Astrocyte (in vitro differentiated cells and primary cell): ENCODE measurements at regions not wholly inside any gene's neighbourhood (a gene's known extent, or its start where the extent isn't known, plus 50 kb on each side); places are given as distances from the start of the nearest gene placed in this dataset.

ENCODE experiments used
- DNase-seq: peaks from one replicate; pipeline ENCODE4 v3.0.0-alpha.2; 2010; ENCODE audit warnings: low read depth
- FAIRE-seq: peaks from 2 replicates; lab custom pipeline; 2011; peaks lifted over from hg19 to GRCh38; lab: Jason Lieb, UNC
- H2AFZ ChIP-seq: 2 replicates; pipeline ENCODE4 v1.6.0; 2012; ENCODE audit warnings: low read depth, low read length, inconsistent platforms
- H3K27ac ChIP-seq: 2 replicates; pipeline ENCODE4 v1.5.1; 2011; ENCODE audit warnings: low read depth, low read length, inconsistent platforms
- H3K27me3 ChIP-seq: 2 replicates; pipeline ENCODE4 v1.6.0; 2011; ENCODE audit warnings: low read length, inconsistent platforms; ENCODE audit not compliant: insufficient read depth
- H3K36me3 ChIP-seq: 2 replicates; pipeline ENCODE4 v1.5.1; 2011; ENCODE audit warnings: low read length, inconsistent platforms; ENCODE audit not compliant: insufficient read depth
- H3K4me1 ChIP-seq: 2 replicates; pipeline ENCODE4 v1.5.1; 2011; ENCODE audit warnings: low read length, inconsistent platforms; ENCODE audit not compliant: insufficient read depth
- H3K4me2 ChIP-seq: 2 replicates; pipeline ENCODE4 v1.6.0; 2012; ENCODE audit warnings: low read length, inconsistent platforms
- H3K4me3 ChIP-seq: 2 replicates; pipeline ENCODE4 v1.5.1; 2011; ENCODE audit warnings: low read depth, mild to moderate bottlenecking, low read length, inconsistent platforms; ENCODE audit not compliant: insufficient read depth
- H3K79me2 ChIP-seq: 2 replicates; pipeline ENCODE4 v1.6.0; 2012; ENCODE audit warnings: mild to moderate bottlenecking, low read length, inconsistent platforms; ENCODE audit not compliant: insufficient read depth
- H3K9ac ChIP-seq: 2 replicates; pipeline ENCODE4 v1.6.0; 2012; ENCODE audit warnings: mild to moderate bottlenecking, low read length, inconsistent platforms
- H3K9me3 ChIP-seq: 2 replicates; pipeline ENCODE4 v1.5.1; 2012; ENCODE audit warnings: low read depth, mild to moderate bottlenecking, low read length, inconsistent platforms; ENCODE audit not compliant: insufficient read depth
- H4K20me1 ChIP-seq: 2 replicates; pipeline ENCODE4 v1.6.0; 2012; ENCODE audit warnings: low read length, inconsistent platforms; ENCODE audit not compliant: insufficient read depth
- H3K27ac Mint-ChIP-seq: one replicate; pipeline ENCODE4 v1.8.0; 2021; ENCODE audit warnings: mild to moderate bottlenecking, mixed read lengths; ENCODE audit not compliant: unreplicated experiment
- H3K27me3 Mint-ChIP-seq: one replicate; pipeline ENCODE4 v1.8.0; 2021; ENCODE audit warnings: low read depth, mixed read lengths; ENCODE audit not compliant: unreplicated experiment
- H3K36me3 Mint-ChIP-seq: one replicate; pipeline ENCODE4 v1.8.0; 2021; ENCODE audit warnings: low read depth, mixed read lengths; ENCODE audit not compliant: unreplicated experiment
- H3K4me1 Mint-ChIP-seq: one replicate; pipeline ENCODE4 v1.8.0; 2021; ENCODE audit warnings: low read depth, mixed read lengths; ENCODE audit not compliant: unreplicated experiment
- H3K4me3 Mint-ChIP-seq: one replicate; pipeline ENCODE4 v1.8.0; 2021; ENCODE audit warnings: mild to moderate bottlenecking, moderate library complexity, mixed read lengths; ENCODE audit not compliant: unreplicated experiment
- H3K9me3 Mint-ChIP-seq: one replicate; pipeline ENCODE4 v1.8.0; 2021; ENCODE audit warnings: mild to moderate bottlenecking, mixed read lengths; ENCODE audit not compliant: unreplicated experiment
- CTCF ChIP-seq: IDR thresholded peaks from 2 replicates; pipeline ENCODE4 v1.5.1; 2011; ENCODE audit warnings: low read depth, mild to moderate bottlenecking, inconsistent platforms, low read length, moderate library complexity; ENCODE audit not compliant: insufficient read depth
- EZH2 ChIP-seq: IDR thresholded peaks from 2 replicates; pipeline ENCODE4 v1.6.1; 2012; ENCODE audit warnings: mild to moderate bottlenecking, low read length, inconsistent platforms; ENCODE audit not compliant: insufficient read depth

- Mint-ChIP-seq H3K9me3 (peaks cover 12% of the 10 kb centered on the region), H3K27me3 (no peaks in the 10 kb centered on the region), H3K4me3 (no peak overlapping the region), H3K27ac (no peak overlapping the region), H3K4me1 (no peaks in the 10 kb centered on the region), H3K36me3 (no peaks in the 10 kb centered on the region)
- Histone ChIP-seq H4K20me1 (no peaks in the 10 kb centered on the region), H3K9ac (no peak overlapping the region), H3K36me3 (no peaks in the 10 kb centered on the region), H2AFZ (no peak overlapping the region), H3K27ac (no peak overlapping the region), H3K4me1 (no peaks in the 10 kb centered on the region), H3K9me3 (peaks cover 10% of the 10 kb centered on the region), H3K79me2 (no peaks in the 10 kb centered on the region), H3K27me3 (no peaks in the 10 kb centered on the region), H3K4me2 (no peak overlapping the region), H3K4me3 (no peak overlapping the region)
- DNase-seq: no peak
- TF ChIP-seq EZH2 (no peak), CTCF (no peak)
- no peak for FAIRE-seq
These were observed 354.9 kb upstream of the SALL3 start for GRCh38 chr18:78624646-78625279.

GRCh38 chr18:78625847-78626246, 353.8 kb upstream of the SALL3 start:
- no peak overlapping the region for H3K27ac Mint-ChIP-seq
- no peaks in the 10 kb centered on the region for H3K4me1 Mint-ChIP-seq
- Histone ChIP-seq H3K4me1 (no peaks in the 10 kb centered on the region), H3K27me3 (no peaks in the 10 kb centered on the region), H3K4me3 (no peak overlapping the region), H3K36me3 (no peaks in the 10 kb centered on the region), H3K79me2 (no peaks in the 10 kb centered on the region), H2AFZ (no peak overlapping the region), H3K9ac (no peak overlapping the region), H4K20me1 (no peaks in the 10 kb centered on the region), H3K27ac (no peak overlapping the region), H3K4me2 (no peak overlapping the region), H3K9me3 (peaks cover 10% of the 10 kb centered on the region)
- no peak overlapping the region for H3K4me3 Mint-ChIP-seq
- peaks cover 17% of the 10 kb centered on the region for H3K9me3 Mint-ChIP-seq
- TF ChIP-seq CTCF (no peak), EZH2 (no peak)
- no peaks in the 10 kb centered on the region for H3K27me3 Mint-ChIP-seq
- no peaks in the 10 kb centered on the region for H3K36me3 Mint-ChIP-seq
- FAIRE-seq (no peak), DNase-seq (no peak)

- Histone ChIP-seq H2AFZ (no peak overlapping the region), H3K27me3 (no peaks in the 10 kb centered on the region), H3K9me3 (peaks cover 13% of the 10 kb centered on the region), H3K4me3 (no peak overlapping the region), H3K4me1 (no peaks in the 10 kb centered on the region), H4K20me1 (no peaks in the 10 kb centered on the region), H3K27ac (no peak overlapping the region), H3K79me2 (no peaks in the 10 kb centered on the region), H3K4me2 (no peak overlapping the region), H3K9ac (no peak overlapping the region), H3K36me3 (no peaks in the 10 kb centered on the region)
- FAIRE-seq: no peak
- no peak overlapping the region for H3K4me3 Mint-ChIP-seq
- no peaks in the 10 kb centered on the region for H3K27me3 Mint-ChIP-seq
- no peaks in the 10 kb centered on the region for H3K4me1 Mint-ChIP-seq
- no peak for DNase-seq
- TF ChIP-seq EZH2: no peak
- TF ChIP-seq CTCF: no peak
- peaks cover 25% of the 10 kb centered on the region for H3K9me3 Mint-ChIP-seq
- H3K36me3 Mint-ChIP-seq: no peaks in the 10 kb centered on the region
- no peak overlapping the region for H3K27ac Mint-ChIP-seq
These were observed 351.9 kb upstream of the SALL3 start for GRCh38 chr18:78627551-78628346.
